Liver (tissue), 8 donors: ENCODE measurements at regions not wholly inside any gene's neighbourhood (a gene's known extent, or its start where the extent isn't known, plus 50 kb on each side); places are given as distances from the start of the nearest gene placed in this dataset.

Experiments
- DNase-seq: peaks from one replicate; pipeline ENCODE4 v3.0.0-alpha.2; 2017; ENCODE audit warnings: low spot score
- H3K27ac ChIP-seq, 2 donors: one replicate each; pipeline ENCODE4 v1.7.0; 2013; ENCODE audit warnings: inconsistent platforms in 2 of 2, low read length in 2 of 2, control low read depth in 1 of 2, low read depth in 1 of 2, mild to moderate bottlenecking in 1 of 2
- H3K27me3 ChIP-seq, 4 donors: one replicate each; pipeline versions ENCODE4 v1.6.1 to v1.7.0; 2013; ENCODE audit warnings: low read length in 3 of 4, inconsistent platforms in 1 of 4, mild to moderate bottlenecking in 1 of 4, moderate library complexity in 1 of 4; ENCODE audit not compliant: control insufficient read depth in 4 of 4, insufficient read depth in 4 of 4
- H3K36me3 ChIP-seq, 4 donors: one replicate each; pipeline versions ENCODE4 v1.6.1 to v1.7.0; 2013; ENCODE audit warnings: low read length in 3 of 4, mild to moderate bottlenecking in 3 of 4, low read depth in 1 of 4, moderate library complexity in 1 of 4; ENCODE audit not compliant: control insufficient read depth in 4 of 4, insufficient read depth in 3 of 4
- H3K4me1 ChIP-seq, 4 donors: one replicate each; pipeline versions ENCODE4 v1.6.1 to v1.7.0; 2013; ENCODE audit warnings: low read length in 3 of 4, mild to moderate bottlenecking in 3 of 4, moderate library complexity in 1 of 4; ENCODE audit not compliant: control insufficient read depth in 4 of 4, insufficient read depth in 4 of 4
- H3K4me3 ChIP-seq, 3 donors: one replicate each; pipeline versions ENCODE4 v1.6.1 to v1.7.0; 2013; ENCODE audit warnings: low read length in 3 of 3, control low read depth in 1 of 3, low read depth in 1 of 3, mild to moderate bottlenecking in 1 of 3
- H3K9ac ChIP-seq, 2 donors: one replicate each; pipeline ENCODE4 v1.7.0; 2013; ENCODE audit warnings: low read length in 2 of 2, mild to moderate bottlenecking in 2 of 2, moderate library complexity in 2 of 2, control low read depth in 1 of 2, low read depth in 1 of 2
- H3K9me3 ChIP-seq, 4 donors: one replicate each; pipeline versions ENCODE4 v1.6.1 to v1.7.0; 2013; ENCODE audit warnings: low read length in 3 of 4; ENCODE audit not compliant: control insufficient read depth in 4 of 4
- EGR1 ChIP-seq, 2 donors: IDR thresholded peaks; 2 replicates each; pipeline ENCODE4 v1.6.1; 2016 to 2018; ENCODE audit warnings: antibody characterized with exemption in 2 of 2, low read depth in 2 of 2
- FOXA1 ChIP-seq: IDR thresholded peaks from 2 replicates; pipeline ENCODE4 v1.6.1; 2016; ENCODE audit warnings: antibody characterized with exemption
- FOXA2 ChIP-seq: IDR thresholded peaks from 2 replicates; pipeline ENCODE4 v1.6.1; 2016; ENCODE audit warnings: antibody characterized with exemption
- GABPA ChIP-seq, 2 donors: IDR thresholded peaks in 1 of 2; conservative IDR thresholded peaks in 1 of 2; 2 replicates each; pipeline ENCODE4 v1.6.1; 2016; ENCODE audit warnings: antibody characterized with exemption in 2 of 2, mild to moderate bottlenecking in 1 of 2, moderate library complexity in 1 of 2
- HNF4A ChIP-seq, 2 donors: conservative IDR thresholded peaks; 2 replicates each; pipeline ENCODE4 v1.6.1; 2016; ENCODE audit warnings: antibody characterized with exemption in 2 of 2, mild to moderate bottlenecking in 2 of 2
- HNF4G ChIP-seq: IDR thresholded peaks from 2 replicates; pipeline ENCODE4 v1.6.1; 2016; ENCODE audit warnings: antibody characterized with exemption
- JUND ChIP-seq, 2 donors: IDR thresholded peaks; 2 replicates each; pipeline ENCODE4 v1.6.1; 2016; ENCODE audit warnings: antibody characterized with exemption in 2 of 2
- NR2F2 ChIP-seq: IDR thresholded peaks from 2 replicates; pipeline ENCODE4 v1.6.1; 2016; ENCODE audit warnings: antibody characterized with exemption
- RAD21 ChIP-seq, 2 donors: IDR thresholded peaks; 2 replicates each; pipeline ENCODE4 v1.6.1; 2016; ENCODE audit warnings: antibody characterized with exemption in 2 of 2, mild to moderate bottlenecking in 2 of 2
- SP1 ChIP-seq: IDR thresholded peaks from 2 replicates; pipeline ENCODE4 v1.6.1; 2018; ENCODE audit warnings: antibody characterized with exemption, mild to moderate bottlenecking
- TAF1 ChIP-seq: conservative IDR thresholded peaks from 2 replicates; pipeline ENCODE4 v1.6.1; 2016; ENCODE audit warnings: antibody characterized with exemption, mild to moderate bottlenecking
- YY1 ChIP-seq: IDR thresholded peaks from 2 replicates; pipeline ENCODE4 v1.6.1; 2016; ENCODE audit warnings: antibody characterized with exemption, mild to moderate bottlenecking
- WGBS: extraction: QIAGEN DNeasy Blood & Tissue Kit; methylation state at CpG from one replicate; pipeline ENCODE4 v1.1.7; 2013; 5-methylcytosine and 5-hydroxymethylcytosine counted together
- TF ChIP-seq, protein P1 (sequence below): fragments of 150-350 bp; IDR thresholded peaks from 2 replicates; pipeline ENCODE4 v1.5.1; 2017; ENCODE audit warnings: improper control_type of control experiment, low read depth, low read length; ENCODE audit not compliant: missing input control
- TF ChIP-seq, protein P2 (sequence below): IDR thresholded peaks from 2 replicates; pipeline ENCODE4 v1.6.1; 2016; ENCODE audit warnings: antibody characterized with exemption
- TF ChIP-seq, protein P3 (sequence below): IDR thresholded peaks from 2 replicates; pipeline ENCODE4 v1.6.1; 2016; ENCODE audit warnings: antibody characterized with exemption
- TF ChIP-seq, protein P4 (sequence below): IDR thresholded peaks from 2 replicates; pipeline ENCODE4 v1.6.1; 2016; ENCODE audit warnings: antibody characterized with exemption
- TF ChIP-seq, protein P5 (sequence below): IDR thresholded peaks from 2 replicates; pipeline ENCODE4 v1.6.1; 2016; ENCODE audit warnings: antibody characterized with exemption, mild to moderate bottlenecking
- donor health status: healthy.
- donor health status: healthy.
- donor health status: healthy.
- donor health status: healthy.
- donor health status: healthy.

DNA sequence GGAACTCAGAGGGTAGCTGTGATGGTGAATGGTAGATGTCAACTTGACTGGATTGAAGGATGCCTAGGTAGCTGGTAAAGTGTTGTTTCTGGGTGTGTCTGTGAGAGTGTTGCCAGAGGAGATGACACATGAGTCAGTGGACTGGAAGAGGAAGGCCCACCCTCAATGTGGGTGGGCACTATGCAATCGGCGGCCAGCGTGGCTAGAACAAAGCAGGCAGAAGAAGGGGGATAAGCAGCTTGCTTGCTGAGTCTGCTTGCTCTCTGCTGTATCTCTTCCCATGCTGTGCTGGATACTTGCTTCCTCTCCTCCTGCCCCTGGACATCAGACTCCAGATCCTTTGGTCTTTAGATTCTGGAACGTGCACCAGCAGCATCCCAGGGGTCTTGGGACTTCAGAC, 128.1 kb downstream of the AIPL1 start:
- WGBS: 18% methylated on average over 4 of the region's 4 CpGs
- DNase-seq: no peak
- Histone ChIP-seq H3K27ac (no peak overlapping the region), H3K9me3 (peaks cover 0 to 3% (median 0%) of the 10 kb centered on the region in 4 donors), H3K9ac (no peak overlapping the region), H3K4me3 (no peak overlapping the region), H3K27me3 (peaks cover 0 to 3% (median 2%) of the 10 kb centered on the region in 4 donors), H3K4me1 (no peaks in the 10 kb centered on the region), H3K36me3 (no peaks in the 10 kb centered on the region)
- TF ChIP-seq, protein P1, sequence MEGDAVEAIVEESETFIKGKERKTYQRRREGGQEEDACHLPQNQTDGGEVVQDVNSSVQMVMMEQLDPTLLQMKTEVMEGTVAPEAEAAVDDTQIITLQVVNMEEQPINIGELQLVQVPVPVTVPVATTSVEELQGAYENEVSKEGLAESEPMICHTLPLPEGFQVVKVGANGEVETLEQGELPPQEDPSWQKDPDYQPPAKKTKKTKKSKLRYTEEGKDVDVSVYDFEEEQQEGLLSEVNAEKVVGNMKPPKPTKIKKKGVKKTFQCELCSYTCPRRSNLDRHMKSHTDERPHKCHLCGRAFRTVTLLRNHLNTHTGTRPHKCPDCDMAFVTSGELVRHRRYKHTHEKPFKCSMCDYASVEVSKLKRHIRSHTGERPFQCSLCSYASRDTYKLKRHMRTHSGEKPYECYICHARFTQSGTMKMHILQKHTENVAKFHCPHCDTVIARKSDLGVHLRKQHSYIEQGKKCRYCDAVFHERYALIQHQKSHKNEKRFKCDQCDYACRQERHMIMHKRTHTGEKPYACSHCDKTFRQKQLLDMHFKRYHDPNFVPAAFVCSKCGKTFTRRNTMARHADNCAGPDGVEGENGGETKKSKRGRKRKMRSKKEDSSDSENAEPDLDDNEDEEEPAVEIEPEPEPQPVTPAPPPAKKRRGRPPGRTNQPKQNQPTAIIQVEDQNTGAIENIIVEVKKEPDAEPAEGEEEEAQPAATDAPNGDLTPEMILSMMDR: no peak
- no peak for TF ChIP-seq FOXA1
- no peak for TF ChIP-seq SP1
- no peak for TF ChIP-seq HNF4G
- no peak for TF ChIP-seq RAD21 (IDR thresholded peaks at IDR 0.05)
- TF ChIP-seq, protein P2, sequence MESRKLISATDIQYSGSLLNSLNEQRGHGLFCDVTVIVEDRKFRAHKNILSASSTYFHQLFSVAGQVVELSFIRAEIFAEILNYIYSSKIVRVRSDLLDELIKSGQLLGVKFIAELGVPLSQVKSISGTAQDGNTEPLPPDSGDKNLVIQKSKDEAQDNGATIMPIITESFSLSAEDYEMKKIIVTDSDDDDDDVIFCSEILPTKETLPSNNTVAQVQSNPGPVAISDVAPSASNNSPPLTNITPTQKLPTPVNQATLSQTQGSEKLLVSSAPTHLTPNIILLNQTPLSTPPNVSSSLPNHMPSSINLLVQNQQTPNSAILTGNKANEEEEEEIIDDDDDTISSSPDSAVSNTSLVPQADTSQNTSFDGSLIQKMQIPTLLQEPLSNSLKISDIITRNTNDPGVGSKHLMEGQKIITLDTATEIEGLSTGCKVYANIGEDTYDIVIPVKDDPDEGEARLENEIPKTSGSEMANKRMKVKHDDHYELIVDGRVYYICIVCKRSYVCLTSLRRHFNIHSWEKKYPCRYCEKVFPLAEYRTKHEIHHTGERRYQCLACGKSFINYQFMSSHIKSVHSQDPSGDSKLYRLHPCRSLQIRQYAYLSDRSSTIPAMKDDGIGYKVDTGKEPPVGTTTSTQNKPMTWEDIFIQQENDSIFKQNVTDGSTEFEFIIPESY: no peak
- TF ChIP-seq, protein P3, sequence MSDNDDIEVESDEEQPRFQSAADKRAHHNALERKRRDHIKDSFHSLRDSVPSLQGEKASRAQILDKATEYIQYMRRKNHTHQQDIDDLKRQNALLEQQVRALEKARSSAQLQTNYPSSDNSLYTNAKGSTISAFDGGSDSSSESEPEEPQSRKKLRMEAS: no peak
- TF ChIP-seq GABPA (IDR thresholded peaks at IDR 0.05 in 1 of 2, conservative IDR thresholded peaks at IDR 0.05 in 1 of 2): no peak
- TF ChIP-seq, protein P4, sequence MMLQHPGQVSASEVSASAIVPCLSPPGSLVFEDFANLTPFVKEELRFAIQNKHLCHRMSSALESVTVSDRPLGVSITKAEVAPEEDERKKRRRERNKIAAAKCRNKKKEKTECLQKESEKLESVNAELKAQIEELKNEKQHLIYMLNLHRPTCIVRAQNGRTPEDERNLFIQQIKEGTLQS: no peak
- no peak for TF ChIP-seq EGR1 (IDR thresholded peaks at IDR 0.05; ENCODE audit: low read depth in 2 of 2)
- no peak for TF ChIP-seq JUND (IDR thresholded peaks at IDR 0.05)
- TF ChIP-seq FOXA2: no peak
- no peak for TF ChIP-seq NR2F2
- TF ChIP-seq TAF1: no peak
- no peak for TF ChIP-seq HNF4A (conservative IDR thresholded peaks at IDR 0.05)
- TF ChIP-seq, protein P5, sequence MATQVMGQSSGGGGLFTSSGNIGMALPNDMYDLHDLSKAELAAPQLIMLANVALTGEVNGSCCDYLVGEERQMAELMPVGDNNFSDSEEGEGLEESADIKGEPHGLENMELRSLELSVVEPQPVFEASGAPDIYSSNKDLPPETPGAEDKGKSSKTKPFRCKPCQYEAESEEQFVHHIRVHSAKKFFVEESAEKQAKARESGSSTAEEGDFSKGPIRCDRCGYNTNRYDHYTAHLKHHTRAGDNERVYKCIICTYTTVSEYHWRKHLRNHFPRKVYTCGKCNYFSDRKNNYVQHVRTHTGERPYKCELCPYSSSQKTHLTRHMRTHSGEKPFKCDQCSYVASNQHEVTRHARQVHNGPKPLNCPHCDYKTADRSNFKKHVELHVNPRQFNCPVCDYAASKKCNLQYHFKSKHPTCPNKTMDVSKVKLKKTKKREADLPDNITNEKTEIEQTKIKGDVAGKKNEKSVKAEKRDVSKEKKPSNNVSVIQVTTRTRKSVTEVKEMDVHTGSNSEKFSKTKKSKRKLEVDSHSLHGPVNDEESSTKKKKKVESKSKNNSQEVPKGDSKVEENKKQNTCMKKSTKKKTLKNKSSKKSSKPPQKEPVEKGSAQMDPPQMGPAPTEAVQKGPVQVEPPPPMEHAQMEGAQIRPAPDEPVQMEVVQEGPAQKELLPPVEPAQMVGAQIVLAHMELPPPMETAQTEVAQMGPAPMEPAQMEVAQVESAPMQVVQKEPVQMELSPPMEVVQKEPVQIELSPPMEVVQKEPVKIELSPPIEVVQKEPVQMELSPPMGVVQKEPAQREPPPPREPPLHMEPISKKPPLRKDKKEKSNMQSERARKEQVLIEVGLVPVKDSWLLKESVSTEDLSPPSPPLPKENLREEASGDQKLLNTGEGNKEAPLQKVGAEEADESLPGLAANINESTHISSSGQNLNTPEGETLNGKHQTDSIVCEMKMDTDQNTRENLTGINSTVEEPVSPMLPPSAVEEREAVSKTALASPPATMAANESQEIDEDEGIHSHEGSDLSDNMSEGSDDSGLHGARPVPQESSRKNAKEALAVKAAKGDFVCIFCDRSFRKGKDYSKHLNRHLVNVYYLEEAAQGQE: no peak
- TF ChIP-seq YY1: no peak
